Skeletal muscle tissue (tissue), 3 donors: ENCODE measurements at regions not wholly inside any gene's neighbourhood (a gene's known extent, or its start where the extent isn't known, plus 50 kb on each side); places are given as distances from the start of the nearest gene placed in this dataset.

Source experiments
- H3K27ac ChIP-seq: one replicate; pipeline ENCODE4 v1.7.0; 2013; ENCODE audit warnings: mild to moderate bottlenecking, low read depth, low read length, inconsistent platforms
- H3K27me3 ChIP-seq, 3 donors: one replicate each; pipeline ENCODE4 v1.7.0; 2013; ENCODE audit warnings: low read length in 3 of 3; ENCODE audit not compliant: control insufficient read depth in 3 of 3, insufficient read depth in 3 of 3
- H3K36me3 ChIP-seq, 3 donors: one replicate each; pipeline ENCODE4 v1.7.0; 2013; ENCODE audit warnings: low read length in 3 of 3; ENCODE audit not compliant: control insufficient read depth in 3 of 3, insufficient read depth in 3 of 3
- H3K4me1 ChIP-seq, 3 donors: one replicate each; pipeline ENCODE4 v1.7.0; 2013; ENCODE audit warnings: low read length in 3 of 3, mild to moderate bottlenecking in 3 of 3; ENCODE audit not compliant: control insufficient read depth in 3 of 3, insufficient read depth in 3 of 3
- H3K4me3 ChIP-seq, 3 donors: one replicate each; pipeline ENCODE4 v1.7.0; 2013; ENCODE audit warnings: low read length in 3 of 3
- H3K9ac ChIP-seq, 3 donors: one replicate each; pipeline ENCODE4 v1.7.0; 2013; ENCODE audit warnings: low read length in 3 of 3, mild to moderate bottlenecking in 3 of 3, moderate library complexity in 2 of 3, low read depth in 1 of 3
- H3K9me3 ChIP-seq, 3 donors: one replicate each; pipeline ENCODE4 v1.7.0; 2013; ENCODE audit warnings: low read length in 3 of 3; ENCODE audit not compliant: control insufficient read depth in 3 of 3
- donor health status: Osteomylitis.

DNA sequence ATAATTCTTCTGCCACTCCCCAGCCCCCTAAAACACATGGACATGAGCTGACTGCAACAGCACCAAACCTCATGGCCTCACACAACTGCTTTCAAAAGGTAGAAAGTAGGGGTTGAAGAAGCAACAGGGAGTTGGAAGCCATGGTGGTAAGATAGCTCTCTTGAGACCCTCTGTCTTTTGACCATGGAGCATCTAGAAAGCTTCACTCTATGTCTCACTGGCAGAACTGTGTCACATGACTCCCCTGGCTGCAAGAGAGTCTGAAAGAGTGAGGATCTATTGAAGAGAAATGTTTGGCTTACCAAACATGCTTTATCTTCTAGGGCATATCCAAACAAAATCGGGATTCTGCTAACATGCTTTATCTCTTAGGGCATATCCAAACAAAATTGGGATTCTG lies 142.9 kb upstream of the WSCD2 start:
- Histone ChIP-seq H3K9me3 (no peaks in the 10 kb centered on the region), H3K9ac (no peak overlapping the region), H3K27ac (no peak overlapping the region), H3K4me3 (no peak overlapping the region), H3K27me3 (peaks cover 0 to 9% (median 0%) of the 10 kb centered on the region in 3 donors), H3K36me3 (no peaks in the 10 kb centered on the region), H3K4me1 (no peaks in the 10 kb centered on the region)

DNA sequence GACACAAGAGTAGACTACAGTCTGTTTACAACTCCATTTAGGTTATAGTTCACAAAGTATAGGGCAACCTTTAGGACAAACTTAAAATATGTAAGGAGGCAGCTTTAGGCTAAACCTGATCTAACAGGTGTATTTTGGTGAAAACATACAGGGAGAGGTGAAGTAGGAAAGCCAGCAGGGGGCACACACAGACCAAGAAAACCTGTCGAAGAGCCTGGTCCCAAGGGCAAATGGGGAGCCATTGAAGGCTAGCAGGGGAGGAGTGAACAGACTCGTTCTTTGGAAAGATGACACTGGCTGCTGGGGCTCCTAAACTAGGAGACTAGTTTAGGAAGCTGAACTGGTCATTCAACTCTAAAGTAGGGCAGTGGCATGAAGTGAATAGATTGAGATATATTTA lies 138.8 kb upstream of the WSCD2 start:
- H3K9ac ChIP-seq, result no peak overlapping the region
- H3K4me3 ChIP-seq, result no peak overlapping the region
- H3K27me3 ChIP-seq, result peaks cover 0 to 2% (median 0%) of the 10 kb centered on the region in 3 donors
- no peaks in the 10 kb centered on the region for H3K4me1 ChIP-seq
- no peak overlapping the region for H3K27ac ChIP-seq
- no peaks in the 10 kb centered on the region for H3K36me3 ChIP-seq
- no peaks in the 10 kb centered on the region for H3K9me3 ChIP-seq

GRCh38 chr12:107992029-107992428 lies 137.1 kb upstream of the WSCD2 start:
- Histone ChIP-seq H3K27me3 (peaks cover 0 to 2% (median 0%) of the 10 kb centered on the region in 3 donors), H3K4me3 (no peak overlapping the region), H3K27ac (no peak overlapping the region), H3K9me3 (no peaks in the 10 kb centered on the region), H3K4me1 (no peaks in the 10 kb centered on the region), H3K36me3 (no peaks in the 10 kb centered on the region), H3K9ac (no peak overlapping the region)

- Histone ChIP-seq H3K4me3 (no peak overlapping the region), H3K9me3 (no peaks in the 10 kb centered on the region), H3K36me3 (no peaks in the 10 kb centered on the region), H3K27me3 (peaks cover 0 to 2% (median 0%) of the 10 kb centered on the region in 3 donors), H3K27ac (no peak overlapping the region), H3K9ac (no peak overlapping the region), H3K4me1 (no peaks in the 10 kb centered on the region)
Observed at GRCh38 chr12:107992870-107993451, 136.1 kb upstream of the WSCD2 start.

DNA sequence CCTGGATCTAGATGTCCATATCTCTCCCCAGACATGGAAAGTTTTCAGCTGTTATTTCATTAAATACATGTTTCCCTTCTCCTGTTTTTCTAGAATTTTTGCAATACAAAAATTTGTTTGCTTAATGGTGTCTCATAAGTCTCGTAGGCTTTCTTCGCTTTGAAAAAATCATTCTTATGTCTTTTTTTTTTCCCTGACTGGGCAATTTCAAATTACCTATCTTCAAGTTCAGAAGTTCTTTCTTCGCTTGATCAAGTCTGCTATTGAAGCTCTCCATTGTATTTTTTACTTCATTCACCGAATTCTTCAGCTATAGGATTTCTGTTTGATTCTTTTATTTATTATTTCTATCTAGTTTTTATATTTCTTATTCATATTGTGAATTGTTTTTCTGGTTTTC lies 130.2 kb upstream of the WSCD2 start:
- Histone ChIP-seq H3K27me3 (peaks cover 0 to 4% (median 2%) of the 10 kb centered on the region in 3 donors), H3K4me3 (no peak overlapping the region), H3K9me3 (no peaks in the 10 kb centered on the region), H3K4me1 (no peaks in the 10 kb centered on the region), H3K27ac (no peak overlapping the region), H3K36me3 (no peaks in the 10 kb centered on the region), H3K9ac (no peak overlapping the region)

DNA sequence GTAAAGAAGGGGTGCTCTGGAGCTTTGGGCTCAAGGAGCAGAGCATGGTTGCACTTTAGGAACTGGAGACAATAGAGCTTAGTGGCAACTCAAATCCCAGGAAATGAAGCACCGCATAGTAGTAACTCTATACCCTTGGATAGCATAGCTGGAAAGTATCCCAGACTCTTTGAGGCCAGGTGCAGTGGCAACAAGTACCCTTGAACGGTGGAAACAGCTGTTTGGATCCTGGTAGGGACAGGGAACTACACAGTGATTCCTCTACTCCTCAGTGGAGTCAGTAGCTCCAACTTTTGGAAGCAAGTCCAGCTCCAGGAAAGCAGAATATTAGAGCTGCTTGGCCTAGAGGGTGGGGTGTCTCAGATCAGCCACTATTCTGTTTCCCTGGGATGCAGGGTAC lies 129.0 kb upstream of the WSCD2 start:
- no peak overlapping the region for H3K9ac ChIP-seq
- no peak overlapping the region for H3K27ac ChIP-seq
- H3K4me1 ChIP-seq, result no peaks in the 10 kb centered on the region
- peaks cover 0 to 4% (median 2%) of the 10 kb centered on the region in 3 donors for H3K27me3 ChIP-seq
- H3K4me3 ChIP-seq, result no peak overlapping the region
- H3K9me3 ChIP-seq, result no peaks in the 10 kb centered on the region
- no peaks in the 10 kb centered on the region for H3K36me3 ChIP-seq

GRCh38 chr12:108004319-108004718 lies 124.8 kb upstream of the WSCD2 start:
- Histone ChIP-seq H3K36me3 (no peaks in the 10 kb centered on the region), H3K27me3 (peaks cover 0 to 5% (median 4%) of the 10 kb centered on the region in 3 donors), H3K27ac (no peak overlapping the region), H3K9ac (no peak overlapping the region), H3K4me1 (no peaks in the 10 kb centered on the region), H3K9me3 (no peaks in the 10 kb centered on the region), H3K4me3 (no peak overlapping the region)

DNA sequence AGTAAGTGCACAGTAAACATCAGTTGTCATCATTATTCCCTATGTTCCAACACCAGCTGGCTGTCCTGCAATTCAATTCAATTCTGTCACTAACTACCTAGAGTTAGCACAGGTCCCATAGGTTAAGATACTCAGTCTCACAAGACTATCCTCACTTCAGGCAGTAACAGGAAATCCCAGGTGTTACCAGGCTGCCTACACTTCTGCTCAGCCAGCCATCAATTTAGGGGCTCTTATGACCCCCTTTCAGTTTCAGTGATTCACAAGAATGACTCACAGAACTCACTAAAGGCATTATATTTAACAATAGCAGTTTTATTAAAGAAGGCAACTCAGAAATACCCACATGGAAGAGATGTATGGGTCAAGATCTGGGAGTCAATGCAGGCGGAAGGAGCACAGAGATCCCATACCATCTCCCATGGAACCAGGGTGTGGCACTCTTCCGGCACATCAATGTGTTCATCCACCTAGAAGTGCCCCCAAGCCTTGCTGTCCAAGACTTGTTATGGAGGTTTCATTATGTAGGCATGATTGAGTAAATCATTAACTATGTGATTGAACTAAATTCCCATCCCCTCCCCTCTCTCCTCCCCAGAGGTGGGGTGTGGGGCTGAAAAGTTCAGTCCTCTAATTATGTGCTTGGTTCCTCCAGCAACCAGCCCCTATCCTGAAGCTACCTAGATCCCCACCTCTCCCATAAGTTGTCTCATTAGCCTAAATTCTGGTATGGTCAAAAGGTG lies 120.8 kb upstream of the WSCD2 start:
- no peaks in the 10 kb centered on the region for H3K4me1 ChIP-seq
- no peaks in the 10 kb centered on the region for H3K36me3 ChIP-seq
- no peak overlapping the region for H3K4me3 ChIP-seq
- peaks cover 0 to 3% (median 0%) of the 10 kb centered on the region in 3 donors for H3K27me3 ChIP-seq
- H3K27ac ChIP-seq, result no peak overlapping the region
- no peak overlapping the region for H3K9ac ChIP-seq
- H3K9me3 ChIP-seq, result no peaks in the 10 kb centered on the region

GRCh38 chr12:108009442-108010070 lies 119.5 kb upstream of the WSCD2 start:
- H3K27ac ChIP-seq, result no peak overlapping the region
- no peak overlapping the region for H3K4me3 ChIP-seq
- no peak overlapping the region for H3K9ac ChIP-seq
- H3K36me3 ChIP-seq, result no peaks in the 10 kb centered on the region
- H3K27me3 ChIP-seq, result peaks cover 0 to 3% (median 2%) of the 10 kb centered on the region in 3 donors
- H3K9me3 ChIP-seq, result no peaks in the 10 kb centered on the region
- H3K4me1 ChIP-seq, result no peaks in the 10 kb centered on the region

DNA sequence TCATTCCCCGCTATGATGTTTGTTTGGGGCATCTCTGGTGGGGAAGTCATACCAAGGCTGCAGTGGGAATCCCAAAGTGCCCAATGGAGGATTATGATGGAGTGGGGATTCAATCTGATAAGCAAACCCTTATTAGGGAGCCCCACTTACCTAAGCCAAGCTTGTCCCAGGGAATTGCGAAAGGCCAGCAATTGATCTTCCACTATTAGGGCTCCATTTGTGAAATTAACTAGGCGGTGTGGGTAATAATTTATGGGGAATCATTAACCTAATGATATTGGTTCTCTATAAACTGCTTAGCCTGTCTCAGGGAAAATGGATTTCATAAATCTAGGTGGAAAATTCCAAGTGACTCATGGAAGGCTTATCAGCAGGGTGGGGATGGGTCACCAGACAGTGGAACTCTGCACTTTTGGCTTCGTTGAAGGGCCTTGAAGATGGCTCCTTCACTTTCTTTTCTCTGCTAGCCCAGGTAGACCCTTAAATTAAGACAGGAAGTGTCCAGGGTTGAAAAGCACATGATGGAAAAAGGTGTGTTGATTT lies 113.0 kb upstream of the WSCD2 start:
- Histone ChIP-seq H3K27me3 (peaks cover 0 to 5% (median 0%) of the 10 kb centered on the region in 3 donors), H3K4me3 (no peak overlapping the region), H3K27ac (no peak overlapping the region), H3K4me1 (no peaks in the 10 kb centered on the region), H3K9ac (no peak overlapping the region), H3K36me3 (no peaks in the 10 kb centered on the region), H3K9me3 (no peaks in the 10 kb centered on the region)
